HL-60 (cell line): ENCODE measurements at regions not wholly inside any gene's neighbourhood (a gene's known extent, or its start where the extent isn't known, plus 50 kb on each side); places are given as distances from the start of the nearest gene placed in this dataset.

Experiments used
- DNase-seq, 2 experiments: peaks; one replicate each; pipeline ENCODE4 v3.0.0-alpha.2; 2010 to 2020; ENCODE audit warnings: low read depth in 1 of 2, low spot score in 1 of 2
- H3K27ac ChIP-seq: fragments of 250-450 bp; sonication (Bioruptor Pico); replicated peaks from 2 replicates; pipeline ENCODE4 v1.5.1; 2020; ENCODE audit warnings: mild to moderate bottlenecking, moderate library complexity
- H3K27me3 ChIP-seq: fragments of 250-450 bp; sonication (Bioruptor Pico); 2 replicates; pipeline ENCODE4 v1.5.1; 2021; ENCODE audit warnings: mild to moderate bottlenecking, moderate library complexity; ENCODE audit not compliant: insufficient read depth, poor library complexity, severe bottlenecking
- H3K4me3 ChIP-seq: replicated peaks from 2 replicates; pipeline ENCODE4 v1.5.1; 2011; ENCODE audit warnings: mild to moderate bottlenecking, control low read depth, low read length; ENCODE audit not compliant: insufficient read depth
- GABPA ChIP-seq: IDR thresholded peaks from 2 replicates; pipeline ENCODE4 v1.6.1; 2012; ENCODE audit warnings: low read depth
- POLR2AphosphoS5 ChIP-seq: IDR thresholded peaks from 2 replicates; pipeline ENCODE4 v1.6.1; 2012; ENCODE audit warnings: low read depth
- SPI1 ChIP-seq: IDR thresholded peaks from 2 replicates; pipeline ENCODE4 v1.6.1; 2012; ENCODE audit warnings: low read depth, mild to moderate bottlenecking, borderline replicate concordance
- TF ChIP-seq, protein P1 (sequence below): IDR thresholded peaks from one replicate; pipeline ENCODE4 v1.5.1; 2011; ENCODE audit warnings: low read length, control low read depth, inconsistent platforms; ENCODE audit not compliant: insufficient read depth
- TF ChIP-seq, protein P2 (sequence below): IDR thresholded peaks from 2 replicates; pipeline ENCODE4 v1.6.1; 2012; ENCODE audit warnings: low read depth; ENCODE audit not compliant: insufficient replicate concordance

DNA sequence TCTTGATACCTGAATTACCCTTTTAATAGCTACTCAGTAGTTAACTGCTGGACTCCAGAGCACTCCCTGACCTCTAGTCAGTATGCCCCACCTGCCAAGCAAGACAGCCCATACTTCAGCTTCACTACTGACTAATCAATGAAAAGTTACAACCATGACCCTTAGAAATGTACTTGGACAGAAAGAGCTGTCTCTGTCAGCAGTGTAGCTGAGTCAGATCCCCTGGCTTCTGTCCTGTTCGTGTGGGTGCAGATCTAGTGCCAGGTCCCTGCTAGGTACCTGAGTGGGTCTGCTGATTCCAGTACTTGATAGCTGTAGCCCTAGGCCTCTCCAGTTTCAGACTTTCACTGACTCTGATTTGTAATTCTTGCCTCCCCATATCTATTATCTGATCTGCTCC lies 265.8 kb upstream of the POU2AF2 start:
- TF ChIP-seq, protein P1, sequence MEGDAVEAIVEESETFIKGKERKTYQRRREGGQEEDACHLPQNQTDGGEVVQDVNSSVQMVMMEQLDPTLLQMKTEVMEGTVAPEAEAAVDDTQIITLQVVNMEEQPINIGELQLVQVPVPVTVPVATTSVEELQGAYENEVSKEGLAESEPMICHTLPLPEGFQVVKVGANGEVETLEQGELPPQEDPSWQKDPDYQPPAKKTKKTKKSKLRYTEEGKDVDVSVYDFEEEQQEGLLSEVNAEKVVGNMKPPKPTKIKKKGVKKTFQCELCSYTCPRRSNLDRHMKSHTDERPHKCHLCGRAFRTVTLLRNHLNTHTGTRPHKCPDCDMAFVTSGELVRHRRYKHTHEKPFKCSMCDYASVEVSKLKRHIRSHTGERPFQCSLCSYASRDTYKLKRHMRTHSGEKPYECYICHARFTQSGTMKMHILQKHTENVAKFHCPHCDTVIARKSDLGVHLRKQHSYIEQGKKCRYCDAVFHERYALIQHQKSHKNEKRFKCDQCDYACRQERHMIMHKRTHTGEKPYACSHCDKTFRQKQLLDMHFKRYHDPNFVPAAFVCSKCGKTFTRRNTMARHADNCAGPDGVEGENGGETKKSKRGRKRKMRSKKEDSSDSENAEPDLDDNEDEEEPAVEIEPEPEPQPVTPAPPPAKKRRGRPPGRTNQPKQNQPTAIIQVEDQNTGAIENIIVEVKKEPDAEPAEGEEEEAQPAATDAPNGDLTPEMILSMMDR, result no peak
- TF ChIP-seq GABPA (no peak), SPI1 (no peak), POLR2AphosphoS5 (no peak)
- TF ChIP-seq, protein P2, sequence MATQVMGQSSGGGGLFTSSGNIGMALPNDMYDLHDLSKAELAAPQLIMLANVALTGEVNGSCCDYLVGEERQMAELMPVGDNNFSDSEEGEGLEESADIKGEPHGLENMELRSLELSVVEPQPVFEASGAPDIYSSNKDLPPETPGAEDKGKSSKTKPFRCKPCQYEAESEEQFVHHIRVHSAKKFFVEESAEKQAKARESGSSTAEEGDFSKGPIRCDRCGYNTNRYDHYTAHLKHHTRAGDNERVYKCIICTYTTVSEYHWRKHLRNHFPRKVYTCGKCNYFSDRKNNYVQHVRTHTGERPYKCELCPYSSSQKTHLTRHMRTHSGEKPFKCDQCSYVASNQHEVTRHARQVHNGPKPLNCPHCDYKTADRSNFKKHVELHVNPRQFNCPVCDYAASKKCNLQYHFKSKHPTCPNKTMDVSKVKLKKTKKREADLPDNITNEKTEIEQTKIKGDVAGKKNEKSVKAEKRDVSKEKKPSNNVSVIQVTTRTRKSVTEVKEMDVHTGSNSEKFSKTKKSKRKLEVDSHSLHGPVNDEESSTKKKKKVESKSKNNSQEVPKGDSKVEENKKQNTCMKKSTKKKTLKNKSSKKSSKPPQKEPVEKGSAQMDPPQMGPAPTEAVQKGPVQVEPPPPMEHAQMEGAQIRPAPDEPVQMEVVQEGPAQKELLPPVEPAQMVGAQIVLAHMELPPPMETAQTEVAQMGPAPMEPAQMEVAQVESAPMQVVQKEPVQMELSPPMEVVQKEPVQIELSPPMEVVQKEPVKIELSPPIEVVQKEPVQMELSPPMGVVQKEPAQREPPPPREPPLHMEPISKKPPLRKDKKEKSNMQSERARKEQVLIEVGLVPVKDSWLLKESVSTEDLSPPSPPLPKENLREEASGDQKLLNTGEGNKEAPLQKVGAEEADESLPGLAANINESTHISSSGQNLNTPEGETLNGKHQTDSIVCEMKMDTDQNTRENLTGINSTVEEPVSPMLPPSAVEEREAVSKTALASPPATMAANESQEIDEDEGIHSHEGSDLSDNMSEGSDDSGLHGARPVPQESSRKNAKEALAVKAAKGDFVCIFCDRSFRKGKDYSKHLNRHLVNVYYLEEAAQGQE, result no peak

DNA sequence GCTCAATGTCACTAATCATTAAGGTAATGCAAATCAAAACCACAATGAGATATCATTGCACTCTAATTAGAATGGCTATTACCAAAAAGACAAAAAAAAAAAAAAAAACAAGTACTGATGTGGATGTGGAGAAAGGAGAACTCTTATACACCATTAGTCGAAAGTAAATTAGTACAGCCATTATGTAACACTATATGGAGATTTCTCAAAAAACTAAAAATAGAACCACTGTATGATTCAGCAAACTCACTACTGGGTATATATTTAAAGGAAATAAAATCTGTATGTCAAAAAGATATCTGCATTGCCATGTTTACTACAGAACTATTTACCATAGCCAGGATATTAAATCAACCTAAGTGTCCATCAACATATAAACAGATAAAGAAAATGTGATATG lies 265.4 kb upstream of the ARHGAP20 start:
- Histone ChIP-seq H3K27me3 (no peaks in the 10 kb centered on the region), H3K27ac (no peak overlapping the region), H3K4me3 (no peak overlapping the region)
- DNase-seq, result no peak
- TF ChIP-seq SPI1 (no peak), GABPA (no peak), POLR2AphosphoS5 (no peak)
- TF ChIP-seq, protein P2, result no peak
- TF ChIP-seq, protein P1, result no peak

More for the DNA sequence above, 265.8 kb upstream of the POU2AF2 start:
- DNase-seq, result no peak
- Histone ChIP-seq H3K27me3 (no peaks in the 10 kb centered on the region), H3K4me3 (no peak overlapping the region), H3K27ac (no peak overlapping the region)

DNA sequence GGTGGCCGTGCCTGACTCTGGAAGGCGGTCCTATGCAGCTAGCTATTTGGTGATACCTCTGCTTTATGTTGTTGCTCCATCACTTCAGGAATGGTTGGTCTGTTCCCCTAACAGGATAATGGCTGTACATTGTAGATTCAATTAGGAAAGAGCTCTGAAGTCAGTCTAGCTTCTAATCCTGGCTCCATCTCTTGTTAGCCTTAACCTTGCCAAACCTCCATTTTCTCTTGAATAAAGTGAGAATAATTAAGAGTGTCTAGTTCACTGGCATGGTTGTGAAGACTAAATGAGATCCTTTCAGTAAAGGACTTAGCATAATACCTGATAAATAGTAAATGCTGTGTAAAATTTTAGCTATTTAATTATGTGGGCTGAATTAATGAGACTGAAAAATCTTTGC lies 262.5 kb upstream of the ARHGAP20 start:
- DNase-seq, result no peak
- no peak overlapping the region for H3K4me3 ChIP-seq
- H3K27ac ChIP-seq, result no peak overlapping the region
- TF ChIP-seq SPI1 (no peak), POLR2AphosphoS5 (no peak), GABPA (no peak)
- TF ChIP-seq, protein P2, result no peak
- TF ChIP-seq, protein P1, result no peak
- no peaks in the 10 kb centered on the region for H3K27me3 ChIP-seq
